ENCODE measurements at regions not wholly inside any gene's neighbourhood (a gene's known extent, or its start where the extent isn't known, plus 50 kb on each side); places are given as distances from the start of the nearest gene placed in this dataset.
A peak's percentile ranks its signal among the peaks of the same experiment; 100 is the strongest.

GRCh38 chr13:33340631-33341030 is 55.1 kb upstream of the STARD13 start:
- no peak overlapping the region for H3K4me3 ChIP-seq
- intact Hi-C loops (cut with micrococcal nuclease), result no loop called here
- no peaks in the 10 kb centered on the region for H3K9me3 ChIP-seq (replicated peaks)
- TF ChIP-seq CTCF (IDR thresholded peaks at IDR 0.05; ENCODE audit: borderline replicate concordance), result no peak
- H3K4me1 ChIP-seq, result peaks cover 24% of the 10 kb centered on the region
- no peak for DNase-seq
- no peaks in the 10 kb centered on the region for H3K27me3 ChIP-seq (ENCODE audit: low read depth)
- H3K27ac ChIP-seq (replicated peaks), result no peak overlapping the region
- H3K36me3 ChIP-seq, result no peaks in the 10 kb centered on the region

GRCh38 chr13:33341861-33342452 is 56.4 kb upstream of the STARD13 start:
- DNase-seq, result no peak
- intact Hi-C loops (cut with micrococcal nuclease), result no loop called here
- Histone ChIP-seq H3K4me3 (no peak overlapping the region), H3K27me3 (ENCODE audit: low read depth) (no peaks in the 10 kb centered on the region), H3K9me3 (replicated peaks) (no peaks in the 10 kb centered on the region), H3K36me3 (no peaks in the 10 kb centered on the region), H3K4me1 (peaks cover 24% of the 10 kb centered on the region), H3K27ac (replicated peaks) (no peak overlapping the region)
- no peak for TF ChIP-seq CTCF (IDR thresholded peaks at IDR 0.05; ENCODE audit: borderline replicate concordance)

GRCh38 chr13:33345842-33346241 is 60.3 kb upstream of the STARD13 start:
- Histone ChIP-seq H3K4me1 (peaks cover 57% of the 10 kb centered on the region), H3K4me3 (no peak overlapping the region), H3K27ac (replicated peaks) (no peak overlapping the region), H3K9me3 (replicated peaks) (no peaks in the 10 kb centered on the region), H3K36me3 (no peaks in the 10 kb centered on the region), H3K27me3 (ENCODE audit: low read depth) (no peaks in the 10 kb centered on the region)
- TF ChIP-seq CTCF (IDR thresholded peaks at IDR 0.05; ENCODE audit: borderline replicate concordance), result no peak
- no peak for DNase-seq
- intact Hi-C loops (cut with micrococcal nuclease), result no loop called here

GRCh38 chr13:33347861-33348260 is 62.3 kb upstream of the STARD13 start:
- Histone ChIP-seq H3K27me3 (ENCODE audit: low read depth) (no peaks in the 10 kb centered on the region), H3K4me3 (peak overlapping the region; percentile 89)

GRCh38 chr13:33348366-33348765 is 62.8 kb upstream of the STARD13 start:
- Histone ChIP-seq H3K27ac (replicated peaks) (peak overlapping the region; percentile 89), H3K36me3 (no peaks in the 10 kb centered on the region), H3K4me3 (peak overlapping the region; percentile 89), H3K9me3 (replicated peaks) (no peaks in the 10 kb centered on the region), H3K4me1 (peaks cover 65% of the 10 kb centered on the region), H3K27me3 (ENCODE audit: low read depth) (no peaks in the 10 kb centered on the region)
- intact Hi-C loops (cut with micrococcal nuclease), result no loop called here
- TF ChIP-seq CTCF (IDR thresholded peaks at IDR 0.05; ENCODE audit: borderline replicate concordance), result no peak
- DNase-seq, result no peak

More at GRCh38 chr13:33347861-33348260, 62.3 kb upstream of the STARD13 start:
- H3K9me3 ChIP-seq (replicated peaks), result no peaks in the 10 kb centered on the region
- no peak for DNase-seq
- no peaks in the 10 kb centered on the region for H3K36me3 ChIP-seq
- no peak for TF ChIP-seq CTCF (IDR thresholded peaks at IDR 0.05; ENCODE audit: borderline replicate concordance)
- peaks cover 65% of the 10 kb centered on the region for H3K4me1 ChIP-seq
- no peak overlapping the region for H3K27ac ChIP-seq (replicated peaks)
- intact Hi-C loops (cut with micrococcal nuclease), result no loop called here
